ENCODE measurements at regions not wholly inside any gene's neighbourhood (a gene's known extent, or its start where the extent isn't known, plus 50 kb on each side); places are given as distances from the start of the nearest gene placed in this dataset.

- Histone ChIP-seq H3K4me1 (ENCODE audit: insufficient read depth) (no peaks in the 10 kb centered on the region), H3K27me3 (ENCODE audit: insufficient read depth) (no peaks in the 10 kb centered on the region), H3F3A (replicated peaks; ENCODE audit: low read depth) (no peaks in the 10 kb centered on the region), H2AFZ (no peak overlapping the region), H3K79me2 (replicated peaks; ENCODE audit: insufficient read depth) (no peaks in the 10 kb centered on the region), H3K4me3 (no peak overlapping the region), H4K20me1 (replicated peaks; ENCODE audit: insufficient read depth) (no peaks in the 10 kb centered on the region), H3K27ac (ENCODE audit: low read depth) (no peak overlapping the region), H3K36me3 (ENCODE audit: insufficient read depth) (peaks cover 32% of the 10 kb centered on the region), H3K4me2 (no peak overlapping the region), H3K9me2 (ENCODE audit: insufficient read depth) (no peaks in the 10 kb centered on the region)
- no peak for ATAC-seq
- H3K27ac Mint-ChIP-seq, result no peak overlapping the region
- H3K9me3 Mint-ChIP-seq, result no peaks in the 10 kb centered on the region
- TF ChIP-seq STAT1 (IDR thresholded peaks at IDR 0.05; ENCODE audit: unreplicated experiment) (no peak), ZNF462 (CRISPR knock-in tag; IDR thresholded peaks at IDR 0.05) (no peak), ETS1 (IDR thresholded peaks at IDR 0.05) (no peak), JUNB (IDR thresholded peaks at IDR 0.05; ENCODE audit: unreplicated experiment) (no peak), NANOG (IDR thresholded peaks at IDR 0.05; ENCODE audit: borderline replicate concordance) (no peak), REST (IDR thresholded peaks at IDR 0.05; ENCODE audit: unreplicated experiment) (no peak), ZNF331 (CRISPR knock-in tag; IDR thresholded peaks at IDR 0.05; ENCODE audit: low read depth) (no peak), POLR2AphosphoS5 (IDR thresholded peaks at IDR 0.05; ENCODE audit: low read depth) (no peak), EZH2 (IDR thresholded peaks at IDR 0.05; ENCODE audit: low read depth, unreplicated experiment) (no peak), CTCF (conservative IDR thresholded peaks at IDR 0.05; ENCODE audit: low read depth in 2 of 2) (no peak), EZH2phosphoT487 (IDR thresholded peaks at IDR 0.05; ENCODE audit: unreplicated experiment) (no peak), ZNF114 (CRISPR knock-in tag; IDR thresholded peaks at IDR 0.05) (no peak), CREB1 (CRISPR knock-in tag; IDR thresholded peaks at IDR 0.05; ENCODE audit: low read depth) (no peak)
- no peak overlapping the region for H3K4me3 Mint-ChIP-seq
- H3K36me3 Mint-ChIP-seq (ENCODE audit: low read depth), result peaks cover 44% of the 10 kb centered on the region
- no peak for DNase-seq (ENCODE audit: low spot score)
- H3K4me1 Mint-ChIP-seq, result no peaks in the 10 kb centered on the region
- peaks cover 2% of the 10 kb centered on the region for H3K27me3 Mint-ChIP-seq (ENCODE audit: insufficient read depth, low read depth, poor library complexity)
These were observed 103.9 kb upstream of the DMRT1 start for GRCh38 chr9:737400-738120.

Data from GM23338 (cell line).